NCI-H146 (cell line): ENCODE measurements at regions not wholly inside any gene's neighbourhood (a gene's known extent, or its start where the extent isn't known, plus 50 kb on each side); places are given as distances from the start of the nearest gene placed in this dataset.
"Not testable (repeated sequence)": the region's sequence is repeated elsewhere in the genome, so short reads cannot be mapped to it uniquely, and the experiment has no call there.

Experiments used
- DNase-seq: peaks from one replicate; lab custom pipeline; 2025; lab: John Stamatoyannopoulos, UW

- DNase-seq: no peak
Observed at GRCh38 chr14:23694949-23695663, 58.9 kb downstream of the DHRS2 start.

GRCh38 chr14:23695664-23695999 lies 59.5 kb downstream of the DHRS2 start:
- no peak for DNase-seq

DNA sequence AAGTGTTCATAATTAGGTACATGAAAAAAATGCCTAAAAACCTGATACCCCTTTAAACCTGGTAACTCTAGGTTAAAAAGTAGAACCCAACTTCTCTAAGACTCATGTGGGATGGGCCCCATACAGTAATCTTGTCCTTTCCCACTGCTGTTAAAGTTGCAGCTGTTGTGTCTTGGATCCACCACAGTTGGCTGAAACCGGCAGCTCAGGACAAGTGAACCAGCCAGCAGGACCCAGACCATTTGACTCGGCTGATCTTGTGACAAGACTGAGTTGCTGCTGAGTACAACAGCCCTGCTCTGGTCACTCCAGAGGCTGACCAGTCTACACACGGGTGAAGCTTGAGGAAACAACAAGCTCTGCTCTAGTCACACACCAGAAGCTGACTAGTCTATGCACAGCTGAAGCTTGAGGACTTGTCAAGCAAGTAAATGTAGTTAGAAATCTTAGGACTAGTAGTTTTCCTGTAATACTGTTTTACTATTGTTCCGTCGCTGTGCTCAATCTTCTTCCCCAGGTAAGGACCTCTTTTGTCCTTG lies 60.6 kb downstream of the DHRS2 start:
- DNase-seq: no peak

DNA sequence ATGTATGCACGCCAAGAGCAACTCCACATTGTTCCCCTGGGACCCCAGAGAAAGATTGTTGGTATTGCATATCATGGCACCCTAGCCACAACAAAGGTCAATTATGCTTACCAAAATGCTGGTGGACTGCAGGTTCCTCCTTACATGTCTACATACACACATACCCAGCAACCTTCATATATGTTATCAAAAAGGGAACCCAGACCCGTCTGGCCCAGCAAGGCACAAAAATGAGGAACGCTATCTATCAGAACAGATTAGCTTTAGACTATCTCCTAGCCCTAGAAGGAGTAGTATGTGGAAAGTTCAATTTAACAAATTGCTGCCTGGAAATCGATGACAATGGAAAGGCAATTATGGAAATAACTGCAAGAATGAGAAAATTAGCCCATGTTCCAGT lies 61.5 kb downstream of the DHRS2 start:
- DNase-seq: no peak

- DNase-seq: no peak
Observed at GRCh38 chr14:23702656-23703426, 66.7 kb downstream of the DHRS2 start.

DNA sequence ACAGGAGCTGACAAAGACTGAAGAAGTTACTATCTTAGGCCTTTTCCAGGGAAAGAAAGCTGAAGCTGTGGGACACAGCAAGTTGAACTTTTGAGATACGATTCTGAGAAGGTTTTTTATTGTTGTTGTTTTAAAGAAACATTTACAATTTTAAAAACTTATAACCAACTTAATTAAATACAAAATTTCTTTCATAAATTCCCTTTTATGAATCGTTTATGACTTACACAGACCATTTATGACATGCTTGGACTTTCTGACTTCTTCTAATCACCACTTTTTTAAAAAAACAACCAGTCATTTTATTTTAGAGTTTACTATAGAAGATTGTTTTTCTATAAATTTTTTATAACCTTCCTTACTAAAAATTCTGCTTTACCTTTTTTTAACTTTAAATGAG lies 68.7 kb downstream of the DHRS2 start:
- DNase-seq: no peak

DNA sequence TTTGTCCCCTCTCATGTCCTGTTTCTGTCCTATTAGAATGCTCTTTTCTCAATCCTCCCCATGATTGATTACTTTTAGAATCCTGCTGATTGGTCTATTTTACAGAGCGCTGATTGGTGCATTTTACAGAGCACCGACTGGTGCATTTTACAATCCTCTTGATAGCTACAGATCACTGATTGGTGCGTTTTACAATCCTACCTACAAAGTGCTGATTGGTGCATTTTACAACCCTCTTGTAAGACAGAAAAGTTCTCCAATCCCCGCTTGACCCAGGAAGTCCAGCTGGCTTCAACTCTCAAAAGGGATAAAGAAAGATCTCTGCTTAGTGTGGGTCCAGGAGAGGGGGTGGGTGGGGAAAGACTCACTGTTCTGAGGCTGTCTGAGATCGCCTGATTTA lies 71.3 kb downstream of the DHRS2 start:
- DNase-seq: no peak

GRCh38 chr14:23708343-23708742 lies 72.2 kb downstream of the DHRS2 start:
- no peak for DNase-seq

DNA sequence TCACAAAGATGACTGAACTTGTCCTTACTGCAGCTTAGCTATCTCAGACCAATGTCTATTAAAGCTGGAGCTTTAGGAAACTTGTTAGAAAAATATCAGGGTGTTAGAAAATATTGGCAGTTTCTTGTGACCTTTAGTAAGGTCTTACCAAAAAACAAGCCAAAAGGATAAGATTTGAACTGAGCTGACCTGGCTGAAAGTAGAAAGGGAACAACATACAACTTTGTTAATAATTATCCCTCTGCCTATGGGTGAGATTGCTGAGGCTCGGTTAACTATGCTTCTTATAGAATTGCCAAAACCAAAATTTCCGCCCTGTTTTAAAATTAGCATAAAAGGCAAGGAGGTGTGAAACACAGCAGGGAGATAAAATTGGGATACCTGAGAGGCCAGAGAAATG lies 73.8 kb downstream of the DHRS2 start:
- no peak for DNase-seq

DNA sequence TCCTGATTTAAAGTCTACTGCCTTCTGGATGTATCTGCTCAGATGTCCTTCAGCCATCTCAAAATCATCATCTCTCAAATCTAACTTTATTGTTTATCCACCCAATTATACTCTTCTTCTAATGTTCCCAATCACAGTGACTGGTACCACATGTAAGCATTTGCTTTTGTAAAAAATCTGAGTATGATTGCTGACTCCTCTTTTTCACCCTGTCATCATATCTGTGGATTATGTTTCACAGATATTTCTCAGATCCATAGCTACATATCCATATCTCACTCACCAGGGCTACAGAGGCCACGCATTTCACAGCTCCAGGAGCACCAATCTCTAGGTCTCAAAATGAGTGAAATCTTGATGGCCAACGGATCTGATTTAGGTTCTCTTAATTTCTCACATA lies 76.1 kb downstream of the DHRS2 start:
- DNase-seq: no peak

- DNase-seq: no peak
Observed at GRCh38 chr14:23719225-23719985, 83.2 kb downstream of the DHRS2 start.

DNA sequence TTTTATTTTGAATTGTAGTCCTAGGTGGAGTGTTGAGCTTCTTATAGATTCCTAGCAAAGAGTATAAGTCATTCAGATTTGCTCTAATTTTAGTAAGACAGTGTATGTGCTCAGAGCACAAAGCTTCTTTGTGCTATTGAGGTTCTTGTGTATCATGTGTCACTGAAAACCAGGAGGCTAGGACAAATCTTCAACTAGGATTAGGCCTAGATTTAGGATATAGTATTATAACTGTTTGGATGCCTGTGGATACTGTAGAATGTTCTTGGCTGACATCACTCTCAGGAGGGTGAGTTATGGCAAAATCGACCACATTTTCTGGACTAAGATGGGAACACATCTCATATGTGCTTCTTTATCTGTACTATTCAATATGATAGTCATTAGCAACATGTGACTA lies 86.5 kb downstream of the DHRS2 start:
- no peak for DNase-seq

DNA sequence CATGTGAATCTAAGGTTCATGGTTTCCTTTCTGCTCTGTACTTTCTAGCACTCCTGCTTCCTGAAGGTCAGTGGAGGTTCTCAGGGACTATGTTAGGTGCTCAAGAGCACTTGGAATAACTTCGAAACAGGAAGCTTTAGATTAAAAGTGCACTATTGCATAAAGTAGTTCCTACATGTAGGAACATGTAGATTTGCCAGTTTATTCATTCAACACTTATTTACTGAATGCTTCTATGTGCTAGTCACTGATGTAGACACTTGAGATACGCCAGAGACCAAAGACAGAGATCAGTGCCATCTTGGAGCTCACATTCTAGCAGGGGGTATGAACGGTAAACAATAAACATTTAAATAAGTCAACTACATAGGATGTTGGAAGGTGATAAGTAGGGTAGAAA lies 87.7 kb downstream of the DHRS2 start:
- DNase-seq: no peak

- no peak for DNase-seq
Observed at GRCh38 chr14:23725528-23725927, 89.4 kb downstream of the DHRS2 start.

GRCh38 chr14:23725980-23726710 lies 90.0 kb downstream of the DHRS2 start:
- no peak for DNase-seq

DNA sequence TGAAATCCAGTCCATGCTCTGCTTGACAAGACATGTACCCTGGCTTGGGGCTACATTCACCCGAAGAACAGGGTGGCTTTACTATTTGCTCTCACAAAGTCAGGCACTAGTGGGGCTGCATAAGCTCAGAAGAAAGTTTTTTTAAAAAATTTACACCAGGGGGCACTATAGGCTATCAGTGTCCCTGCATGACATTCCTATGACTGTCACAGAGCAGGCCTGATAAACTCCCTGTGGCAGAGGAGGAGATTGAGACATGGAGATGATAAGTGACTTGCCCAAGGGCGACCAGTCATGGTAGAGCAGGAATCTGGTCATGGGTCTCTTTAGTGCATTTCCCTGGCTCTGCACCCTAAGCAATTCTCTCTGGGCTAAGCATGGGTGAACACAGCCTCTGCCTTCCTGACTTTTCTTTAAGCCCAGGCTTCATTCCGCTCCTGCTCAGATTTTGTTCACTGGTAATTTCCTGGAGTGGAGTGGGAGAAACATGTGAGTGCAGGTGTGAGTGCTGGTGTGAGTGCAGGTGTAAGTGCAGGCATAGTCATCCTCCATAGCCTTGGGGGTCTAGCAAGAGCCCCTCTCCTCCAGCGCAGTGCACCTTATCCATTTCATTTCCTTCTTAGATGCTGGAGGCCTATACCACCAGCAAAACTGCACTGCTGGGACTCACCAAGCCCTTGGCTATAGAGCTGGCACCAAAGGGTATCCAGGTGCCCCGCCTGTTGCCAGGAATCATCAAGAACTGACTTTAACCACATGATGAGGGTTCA lies 91.6 kb downstream of the DHRS2 start:
- peak; percentile 33 for DNase-seq

- no peak for DNase-seq
Observed at GRCh38 chr14:23728791-23729190, 92.6 kb downstream of the DHRS2 start.

DNA sequence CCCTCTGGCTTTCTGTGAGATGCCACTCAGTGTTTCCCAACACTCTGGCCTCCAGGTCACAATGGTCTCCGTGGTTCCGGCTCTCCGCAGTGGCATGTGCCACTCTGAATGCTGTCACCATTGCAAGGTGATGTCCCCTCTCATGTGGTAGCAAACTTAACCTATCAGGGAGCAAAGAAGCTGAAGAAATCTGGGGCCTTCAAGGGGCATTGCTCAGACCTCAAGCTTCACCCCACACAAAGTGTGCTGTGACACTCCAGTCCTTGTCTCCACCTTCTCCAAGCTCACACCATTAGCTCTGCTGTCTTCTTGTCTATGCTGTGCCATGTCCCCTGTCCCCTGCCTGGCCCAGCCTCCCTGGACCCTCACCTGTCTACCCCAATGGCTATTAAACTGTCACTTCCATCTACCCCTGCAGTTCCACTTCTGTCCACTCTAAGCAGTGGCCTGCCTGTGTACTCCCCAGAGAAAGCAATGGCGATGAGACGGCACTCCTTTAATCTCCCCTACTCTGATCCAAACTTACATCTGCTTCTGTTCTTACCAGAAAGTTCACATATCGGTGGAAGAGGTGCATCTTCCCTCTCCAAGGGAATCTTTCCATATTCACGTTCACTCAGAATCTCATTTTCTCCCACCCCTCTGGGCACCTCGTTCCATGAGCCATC lies 93.7 kb downstream of the DHRS2 start:
- DNase-seq: no peak

- no peak for DNase-seq
Observed at GRCh38 chr14:23735394-23735793, 99.2 kb downstream of the DHRS2 start.

GRCh38 chr14:23744368-23744767 lies 108.2 kb downstream of the DHRS2 start:
- not testable (repeated sequence) for DNase-seq

DNA sequence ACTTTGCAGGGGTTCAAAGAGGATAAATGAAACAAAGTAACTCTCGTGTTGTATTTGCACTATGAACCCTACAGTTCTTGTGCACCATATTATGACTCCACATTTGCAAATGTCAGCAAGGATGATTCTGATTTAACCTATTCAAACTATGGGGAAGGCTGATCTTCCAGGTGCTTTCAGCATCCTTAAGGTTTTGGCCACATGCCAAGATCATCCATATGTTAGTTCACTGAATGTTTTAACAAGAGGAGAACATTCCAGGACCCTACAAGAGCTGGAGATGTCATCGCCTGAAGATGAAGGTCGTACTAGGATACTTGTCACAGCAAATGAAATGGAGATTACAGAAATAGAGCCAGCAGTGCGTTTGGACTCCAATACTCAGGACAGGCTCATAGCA lies 114.2 kb downstream of the DHRS2 start:
- no peak for DNase-seq
